ENCODE measurements at regions not wholly inside any gene's neighbourhood (a gene's known extent, or its start where the extent isn't known, plus 50 kb on each side); places are given as distances from the start of the nearest gene placed in this dataset.
"Not testable (repeated sequence)": the region's sequence is repeated elsewhere in the genome, so short reads cannot be mapped to it uniquely, and the experiment has no call there.

DNA sequence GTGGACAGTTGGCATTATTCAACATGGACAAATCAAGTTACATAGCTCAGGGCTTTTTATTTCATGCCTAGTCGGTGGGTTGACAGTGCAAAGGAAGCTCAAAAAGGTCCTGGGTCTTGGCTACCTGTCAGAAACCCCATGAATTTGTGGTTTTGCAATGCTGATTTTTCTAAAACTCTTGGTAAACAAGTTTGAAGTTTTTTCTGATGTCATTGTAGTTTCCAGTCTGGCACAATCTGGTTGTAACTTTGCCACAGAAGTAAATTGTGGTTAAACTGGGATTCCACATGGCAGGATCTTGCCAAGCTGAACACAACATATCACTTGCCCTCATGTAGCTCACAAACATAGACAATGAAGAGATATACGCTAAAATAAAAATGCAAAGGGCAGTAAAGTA, 100.8 kb downstream of the EHF start:
- no peak overlapping the region for H3K4me3 ChIP-seq (ENCODE audit: low read depth, low read length)
- no peak for DNase-seq (ENCODE audit: low read depth)
- TF ChIP-seq, protein P1, sequence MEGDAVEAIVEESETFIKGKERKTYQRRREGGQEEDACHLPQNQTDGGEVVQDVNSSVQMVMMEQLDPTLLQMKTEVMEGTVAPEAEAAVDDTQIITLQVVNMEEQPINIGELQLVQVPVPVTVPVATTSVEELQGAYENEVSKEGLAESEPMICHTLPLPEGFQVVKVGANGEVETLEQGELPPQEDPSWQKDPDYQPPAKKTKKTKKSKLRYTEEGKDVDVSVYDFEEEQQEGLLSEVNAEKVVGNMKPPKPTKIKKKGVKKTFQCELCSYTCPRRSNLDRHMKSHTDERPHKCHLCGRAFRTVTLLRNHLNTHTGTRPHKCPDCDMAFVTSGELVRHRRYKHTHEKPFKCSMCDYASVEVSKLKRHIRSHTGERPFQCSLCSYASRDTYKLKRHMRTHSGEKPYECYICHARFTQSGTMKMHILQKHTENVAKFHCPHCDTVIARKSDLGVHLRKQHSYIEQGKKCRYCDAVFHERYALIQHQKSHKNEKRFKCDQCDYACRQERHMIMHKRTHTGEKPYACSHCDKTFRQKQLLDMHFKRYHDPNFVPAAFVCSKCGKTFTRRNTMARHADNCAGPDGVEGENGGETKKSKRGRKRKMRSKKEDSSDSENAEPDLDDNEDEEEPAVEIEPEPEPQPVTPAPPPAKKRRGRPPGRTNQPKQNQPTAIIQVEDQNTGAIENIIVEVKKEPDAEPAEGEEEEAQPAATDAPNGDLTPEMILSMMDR (IDR thresholded peaks at IDR 0.05; ENCODE audit: low read depth, low read length): no peak
- TF ChIP-seq POLR2A (IDR thresholded peaks at IDR 0.05; ENCODE audit: extremely low read depth, insufficient read length): no peak
- TF ChIP-seq, protein P2, sequence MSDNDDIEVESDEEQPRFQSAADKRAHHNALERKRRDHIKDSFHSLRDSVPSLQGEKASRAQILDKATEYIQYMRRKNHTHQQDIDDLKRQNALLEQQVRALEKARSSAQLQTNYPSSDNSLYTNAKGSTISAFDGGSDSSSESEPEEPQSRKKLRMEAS (IDR thresholded peaks at IDR 0.05; ENCODE audit: low read depth, low read length): no peak
- TF ChIP-seq MYC (IDR thresholded peaks at IDR 0.05; ENCODE audit: low read depth, low read length): no peak

DNA sequence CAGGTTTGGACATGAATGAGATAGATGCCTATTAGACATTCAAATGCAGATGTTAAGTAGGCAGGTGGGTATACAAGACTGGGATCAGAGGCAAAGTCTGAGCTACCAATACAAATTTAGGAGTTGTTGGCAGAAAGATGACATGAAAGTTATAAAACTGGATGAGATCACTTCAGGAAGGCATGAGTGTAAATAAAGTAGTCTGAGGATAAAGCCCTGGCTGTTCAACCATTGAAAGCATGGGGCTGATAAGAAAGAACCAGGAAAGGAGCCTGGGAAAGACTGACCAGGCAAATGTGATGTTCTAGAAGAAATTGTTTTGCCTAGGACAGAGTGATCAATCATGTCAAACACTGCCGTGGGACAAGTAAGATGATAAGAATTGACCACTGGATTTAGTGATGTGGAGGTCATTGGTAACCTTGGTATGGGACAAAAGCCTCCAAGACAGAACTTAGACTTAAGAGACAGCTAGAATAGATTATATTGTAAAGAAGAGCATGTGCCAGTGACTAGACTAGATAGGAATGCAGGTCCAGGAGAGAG, 98.5 kb downstream of the EHF start:
- DNase-seq (ENCODE audit: low read depth): no peak
- TF ChIP-seq MYC (IDR thresholded peaks at IDR 0.05; ENCODE audit: low read depth, low read length) (no peak), POLR2A (IDR thresholded peaks at IDR 0.05; ENCODE audit: extremely low read depth, insufficient read length) (no peak)
- TF ChIP-seq, protein P1 (IDR thresholded peaks at IDR 0.05; ENCODE audit: low read depth, low read length): no peak
- TF ChIP-seq, protein P2 (IDR thresholded peaks at IDR 0.05; ENCODE audit: low read depth, low read length): no peak
- H3K4me3 ChIP-seq (ENCODE audit: low read depth, low read length): no peak overlapping the region

DNA sequence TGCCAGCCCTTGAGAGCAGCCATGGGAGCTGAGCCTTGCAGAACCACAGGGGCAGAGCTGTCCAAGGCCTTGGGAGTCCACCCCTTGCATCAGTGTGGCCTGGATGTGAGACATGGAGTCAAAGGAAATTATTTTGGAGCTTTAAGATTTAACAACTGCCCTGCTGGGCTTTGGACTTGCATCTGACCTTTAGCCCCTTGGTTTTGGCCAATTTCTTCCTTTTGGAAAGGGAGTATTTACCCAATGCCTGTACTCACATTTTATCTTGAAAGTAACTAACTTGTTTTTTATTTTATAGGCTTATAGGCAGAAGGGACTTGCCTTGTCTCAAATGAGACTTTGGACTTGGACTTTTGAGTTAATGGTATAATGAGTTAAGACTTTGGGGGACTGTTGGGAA, 92.7 kb downstream of the EHF start:
- not testable (repeated sequence) for DNase-seq (ENCODE audit: low read depth); H3K4me3 ChIP-seq (ENCODE audit: low read depth, low read length)
